B cell (primary cell): ENCODE measurements at regions not wholly inside any gene's neighbourhood (a gene's known extent, or its start where the extent isn't known, plus 50 kb on each side); places are given as distances from the start of the nearest gene placed in this dataset.

ENCODE experiments used
- ATAC-seq: fragments of 200-7000 bp; cut with Tn5 transposase; one replicate; pipeline ENCODE4 v1.10.0; 2021; ENCODE audit warnings: low read depth, mild to moderate bottlenecking, moderate number of reproducible peaks, moderate library complexity
- CTCF ChIA-PET: fragments of 350-600 bp; sonication (Branson Sonifier 250); formaldehyde crosslinking; loops from one replicate; lab custom pipeline; 2021; ENCODE audit warnings: antibody characterized with exemption, inconsistent platforms; lab: Charles Lee
- POLR2A ChIA-PET: fragments of 350-600 bp; sonication (Branson Sonifier 250); formaldehyde crosslinking; loops from one replicate; lab custom pipeline; 2021; ENCODE audit warnings: antibody characterized with exemption; lab: Charles Lee
- DNase-seq: peaks from one replicate; pipeline ENCODE4 v3.0.0; 2013
- H2AFZ ChIP-seq: 2 replicates; pipeline ENCODE4 v1.6.1; 2012; ENCODE audit warnings: mild to moderate bottlenecking, low read depth, low read length; ENCODE audit not compliant: insufficient read depth, poor library complexity, severe bottlenecking
- H3K27ac ChIP-seq, 2 donors: 1 replicate in 1 of 2; 2 replicates in 1 of 2; pipeline ENCODE4 v1.5.1; 2012 to 2013; ENCODE audit warnings: low read length in 2 of 2, mild to moderate bottlenecking in 2 of 2, moderate library complexity in 1 of 2
- H3K27me3 ChIP-seq, 4 experiments: fragments of 200-600 bp in 1 of 4; sonication (generic) in 1 of 4; replicated peaks in 1 of 4; 1 replicate in 2 of 4; 2 replicates in 2 of 4; pipeline versions ENCODE4 v1.6.1 to v1.7.0; 2013 to 2016; ENCODE audit warnings: low read length in 3 of 4, mild to moderate bottlenecking in 2 of 4, mixed read lengths in 1 of 4, moderate library complexity in 1 of 4; ENCODE audit not compliant: insufficient read depth in 4 of 4, control insufficient read depth in 3 of 4; ENCODE audit errors: control extremely low read depth in 1 of 4
- H3K36me3 ChIP-seq, 2 experiments: replicated peaks in 1 of 2; 1 replicate in 1 of 2; 2 replicates in 1 of 2; pipeline versions ENCODE4 v1.6.1 to v1.7.1; 2013; ENCODE audit warnings: low read length in 1 of 2; ENCODE audit not compliant: insufficient read depth in 2 of 2, control insufficient read depth in 1 of 2; ENCODE audit errors: control extremely low read depth in 1 of 2, extremely low read depth in 1 of 2
- H3K4me1 ChIP-seq, 2 donors: fragments of 200-600 bp in 1 of 2; sonication (generic) in 1 of 2; 1 replicate in 1 of 2; 2 replicates in 1 of 2; pipeline versions ENCODE4 v1.5.1 to v1.6.1; 2013 to 2017; ENCODE audit warnings: low read length in 2 of 2; ENCODE audit not compliant: control insufficient read depth in 2 of 2, insufficient read depth in 2 of 2
- H3K4me2 ChIP-seq: replicated peaks from 2 replicates; pipeline ENCODE3; 2012; ENCODE audit warnings: mild to moderate bottlenecking, low read depth, low read length; ENCODE audit not compliant: poor library complexity, severe bottlenecking
- H3K4me3 ChIP-seq, 5 experiments: fragments of 200-600 bp in 1 of 5; sonication (generic) in 1 of 5; 1 replicate in 3 of 5; 2 replicates in 2 of 5; pipeline versions ENCODE4 v1.5.1 to v1.7.0; 2011 to 2016; ENCODE audit warnings: low read length in 4 of 5, mild to moderate bottlenecking in 4 of 5, low read depth in 2 of 5, control low read depth in 1 of 5, moderate library complexity in 1 of 5; ENCODE audit not compliant: insufficient read depth in 1 of 5; ENCODE audit errors: control extremely low read depth in 1 of 5, extremely low read depth in 1 of 5
- H3K79me2 ChIP-seq: fragments of 200-600 bp; sonication (generic); one replicate; pipeline ENCODE4 v1.6.0; 2016; ENCODE audit warnings: low read length; ENCODE audit not compliant: control insufficient read depth, insufficient read depth
- H3K9ac ChIP-seq: fragments of 200-600 bp; sonication (generic); 2 replicates; pipeline ENCODE4 v1.6.1; 2017; ENCODE audit warnings: mild to moderate bottlenecking, low read length, moderate library complexity
- H3K9me3 ChIP-seq, 3 donors: one replicate each; pipeline versions ENCODE4 v1.6.1 to v1.7.1; 2013; ENCODE audit warnings: low read length in 2 of 3; ENCODE audit not compliant: control insufficient read depth in 2 of 3, insufficient read depth in 1 of 3; ENCODE audit errors: control extremely low read depth in 1 of 3
- H4K20me1 ChIP-seq: 2 replicates; pipeline ENCODE4 v1.6.0; 2012; ENCODE audit warnings: mild to moderate bottlenecking, low read length; ENCODE audit not compliant: insufficient read depth, control insufficient read depth, poor library complexity, severe bottlenecking
- H3K27ac Mint-ChIP-seq: one replicate; pipeline ENCODE4 v1.8.0; 2021; ENCODE audit warnings: mixed read lengths
- H3K27me3 Mint-ChIP-seq: one replicate; pipeline ENCODE4 v1.8.0; 2021; ENCODE audit warnings: mixed read lengths
- H3K4me1 Mint-ChIP-seq: one replicate; pipeline ENCODE4 v1.8.0; 2021; ENCODE audit warnings: mixed read lengths
- H3K4me3 Mint-ChIP-seq: one replicate; pipeline ENCODE4 v1.8.0; 2021; ENCODE audit warnings: mixed read lengths
- H3K9me3 Mint-ChIP-seq: one replicate; pipeline ENCODE4 v1.8.0; 2022; ENCODE audit warnings: mixed read lengths; ENCODE audit not compliant: insufficient read depth
- EZH2 ChIP-seq: IDR thresholded peaks from 2 replicates; pipeline ENCODE4 v1.6.1; 2012; ENCODE audit warnings: borderline replicate concordance, low read depth, mild to moderate bottlenecking, moderate library complexity, low read length; ENCODE audit not compliant: insufficient read depth, poor library complexity, severe bottlenecking
- WGBS: methylation state at CpG from one replicate; pipeline ENCODE4 v1.1.5; 2013; ENCODE audit warnings: missing lambda C conversion rate; ENCODE audit not compliant: insufficient coverage; 5-methylcytosine and 5-hydroxymethylcytosine counted together
- intact Hi-C: fragments of 100-400 bp; cut with micrococcal nuclease; formaldehyde crosslinking; loops from one replicate; pipeline ENCODE4 v1.10.0; 2022
- TF ChIP-seq, protein P1 (sequence below): fragments of 200-600 bp; IDR thresholded peaks from one replicate; pipeline ENCODE4 v1.8.0; 2022; ENCODE audit warnings: antibody characterized with exemption, mild to moderate bottlenecking

DNA sequence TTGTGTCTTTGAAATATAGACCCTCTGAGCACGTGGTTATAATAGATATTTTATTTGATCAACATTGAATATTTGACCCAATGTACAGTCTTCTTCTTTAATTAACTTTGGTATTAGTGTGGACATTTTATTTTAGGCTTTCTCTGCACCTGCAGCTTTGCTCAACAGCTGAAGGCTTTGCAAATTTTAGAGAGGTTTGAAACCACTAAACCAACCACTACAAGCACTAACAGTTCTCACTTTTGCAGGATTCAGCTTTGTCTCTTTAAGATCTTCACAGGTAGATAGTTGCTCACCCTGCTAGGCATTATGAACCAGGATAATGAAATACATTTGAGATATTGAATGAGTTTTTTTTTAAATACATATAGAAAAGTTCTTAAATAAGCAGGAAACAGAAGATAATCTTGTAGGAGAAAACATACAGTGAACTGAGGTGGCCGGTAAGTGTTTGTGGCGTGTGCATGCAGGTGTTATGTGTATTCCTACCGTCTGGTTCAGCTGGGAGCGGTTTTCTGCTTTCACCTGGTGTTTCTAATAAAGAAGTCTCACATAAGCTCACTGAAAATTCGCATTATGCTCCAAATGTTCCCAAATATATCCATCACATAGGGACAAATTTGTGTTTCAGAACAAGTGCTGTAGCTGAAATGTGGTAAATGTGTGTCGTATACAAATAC lies 1508.3 kb upstream of the TENM3 start:
- no peaks in the 10 kb centered on the region for H3K4me1 ChIP-seq
- no peaks in the 10 kb centered on the region for H3K27me3 Mint-ChIP-seq
- no CpG with 5 or more reads among the region's 7 CpGs for WGBS
- no peak overlapping the region for H3K4me3 ChIP-seq
- H3K9me3 ChIP-seq = no peaks in the 10 kb centered on the region
- H3K4me1 Mint-ChIP-seq = no peaks in the 10 kb centered on the region
- no peaks in the 10 kb centered on the region for H3K27me3 ChIP-seq
- DNase-seq = no peak
- no peak overlapping the region for H3K9ac ChIP-seq
- H3K79me2 ChIP-seq = no peaks in the 10 kb centered on the region
- TF ChIP-seq, protein P1, sequence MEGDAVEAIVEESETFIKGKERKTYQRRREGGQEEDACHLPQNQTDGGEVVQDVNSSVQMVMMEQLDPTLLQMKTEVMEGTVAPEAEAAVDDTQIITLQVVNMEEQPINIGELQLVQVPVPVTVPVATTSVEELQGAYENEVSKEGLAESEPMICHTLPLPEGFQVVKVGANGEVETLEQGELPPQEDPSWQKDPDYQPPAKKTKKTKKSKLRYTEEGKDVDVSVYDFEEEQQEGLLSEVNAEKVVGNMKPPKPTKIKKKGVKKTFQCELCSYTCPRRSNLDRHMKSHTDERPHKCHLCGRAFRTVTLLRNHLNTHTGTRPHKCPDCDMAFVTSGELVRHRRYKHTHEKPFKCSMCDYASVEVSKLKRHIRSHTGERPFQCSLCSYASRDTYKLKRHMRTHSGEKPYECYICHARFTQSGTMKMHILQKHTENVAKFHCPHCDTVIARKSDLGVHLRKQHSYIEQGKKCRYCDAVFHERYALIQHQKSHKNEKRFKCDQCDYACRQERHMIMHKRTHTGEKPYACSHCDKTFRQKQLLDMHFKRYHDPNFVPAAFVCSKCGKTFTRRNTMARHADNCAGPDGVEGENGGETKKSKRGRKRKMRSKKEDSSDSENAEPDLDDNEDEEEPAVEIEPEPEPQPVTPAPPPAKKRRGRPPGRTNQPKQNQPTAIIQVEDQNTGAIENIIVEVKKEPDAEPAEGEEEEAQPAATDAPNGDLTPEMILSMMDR = no peak
- no peak for TF ChIP-seq EZH2
- H3K27ac ChIP-seq = no peak overlapping the region
- no peak overlapping the region for H3K27ac Mint-ChIP-seq
- intact Hi-C loops = no loop called here
- ChIA-PET POLR2A (no interaction called here), CTCF (no interaction called here)
- ATAC-seq = no peak
- H3K4me3 Mint-ChIP-seq = no peak overlapping the region
- no peak overlapping the region for H3K4me2 ChIP-seq
- H2AFZ ChIP-seq = no peak overlapping the region
- no peaks in the 10 kb centered on the region for H4K20me1 ChIP-seq
- H3K9me3 Mint-ChIP-seq = peaks cover 2% of the 10 kb centered on the region
- H3K36me3 ChIP-seq = no peaks in the 10 kb centered on the region

DNA sequence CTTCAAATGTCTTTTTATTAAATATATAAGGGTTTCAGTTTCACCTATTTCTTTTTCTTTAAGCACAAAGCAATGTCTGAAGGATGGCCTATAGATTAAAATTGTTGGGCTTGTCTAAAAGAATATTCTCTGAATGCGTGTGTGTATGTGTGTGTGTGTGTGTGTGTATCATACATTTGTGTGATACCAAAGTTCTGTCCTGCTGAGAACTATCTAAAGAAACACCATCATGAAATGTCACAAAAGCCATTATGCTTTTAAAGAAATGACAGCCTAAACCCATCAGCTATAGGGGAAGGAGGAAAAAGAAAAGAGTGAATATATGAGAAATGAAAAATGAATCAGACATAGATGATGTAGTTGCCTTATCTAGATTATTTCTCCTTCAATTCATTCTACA lies 1501.5 kb upstream of the TENM3 start:
- no peaks in the 10 kb centered on the region for H3K27me3 Mint-ChIP-seq
- Histone ChIP-seq H3K4me3 (no peak overlapping the region), H3K36me3 (no peaks in the 10 kb centered on the region), H3K4me1 (no peaks in the 10 kb centered on the region), H4K20me1 (no peaks in the 10 kb centered on the region), H3K9ac (no peak overlapping the region), H3K4me2 (no peak overlapping the region), H3K9me3 (no peaks in the 10 kb centered on the region), H3K27me3 (no peaks in the 10 kb centered on the region), H3K27ac (no peak overlapping the region), H3K79me2 (no peaks in the 10 kb centered on the region), H2AFZ (no peak overlapping the region)
- ChIA-PET CTCF (no interaction called here), POLR2A (no interaction called here)
- intact Hi-C loops = no loop called here
- H3K4me3 Mint-ChIP-seq = no peak overlapping the region
- ATAC-seq = no peak
- no peak overlapping the region for H3K27ac Mint-ChIP-seq
- H3K9me3 Mint-ChIP-seq = peaks cover 2% of the 10 kb centered on the region
- H3K4me1 Mint-ChIP-seq = no peaks in the 10 kb centered on the region
- DNase-seq = no peak
- TF ChIP-seq EZH2 = no peak
- TF ChIP-seq, protein P1 = no peak
- no CpG with 5 or more reads among the region's 1 CpG for WGBS
